ENCODE measurements at regions not wholly inside any gene's neighbourhood (a gene's known extent, or its start where the extent isn't known, plus 50 kb on each side); places are given as distances from the start of the nearest gene placed in this dataset.
A peak's percentile ranks its signal among the peaks of the same experiment; 100 is the strongest.
"Not testable (repeated sequence)": the region's sequence is repeated elsewhere in the genome, so short reads cannot be mapped to it uniquely, and the experiment has no call there.

DNA sequence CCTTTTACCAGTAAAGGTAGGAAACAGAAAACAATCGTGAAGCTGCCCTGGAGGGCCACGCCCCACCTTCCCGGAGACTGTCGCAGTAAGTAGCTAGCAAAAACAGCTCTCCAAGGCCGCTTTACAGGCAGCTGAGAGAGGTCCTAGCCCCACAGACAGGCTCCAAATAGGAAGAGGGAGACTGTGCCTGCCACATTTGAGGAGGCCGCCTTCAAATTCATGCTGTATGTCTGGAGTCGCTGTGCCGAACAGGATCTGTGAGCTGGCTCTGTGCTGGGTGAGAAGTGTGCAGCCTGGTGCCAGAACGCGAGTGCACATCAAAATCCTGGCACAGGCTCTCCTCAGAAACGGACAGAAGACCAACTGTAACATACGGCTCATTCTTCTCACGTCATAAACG is 582.2 kb downstream of the CETN3 start:
- no peak for DNase-seq

DNA sequence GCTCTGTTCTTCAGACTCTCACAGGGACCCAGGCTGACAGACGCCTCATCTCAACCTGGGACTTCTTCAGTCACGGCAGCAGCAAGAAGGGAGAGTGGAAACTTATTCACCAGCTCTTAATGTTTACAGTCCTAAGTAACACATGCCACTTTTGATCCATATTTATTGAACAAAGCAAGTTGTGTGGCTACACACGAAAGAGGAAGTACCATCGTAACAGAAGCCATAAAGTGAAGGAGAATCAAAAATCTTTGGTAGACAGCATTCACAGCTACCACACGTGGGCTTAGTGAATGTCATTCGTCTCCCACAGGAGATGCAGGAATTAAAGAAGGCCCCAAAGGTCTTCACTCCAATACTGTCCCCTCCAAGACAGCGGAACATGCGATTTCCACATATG is 582.6 kb downstream of the CETN3 start:
- no peak for DNase-seq

DNA sequence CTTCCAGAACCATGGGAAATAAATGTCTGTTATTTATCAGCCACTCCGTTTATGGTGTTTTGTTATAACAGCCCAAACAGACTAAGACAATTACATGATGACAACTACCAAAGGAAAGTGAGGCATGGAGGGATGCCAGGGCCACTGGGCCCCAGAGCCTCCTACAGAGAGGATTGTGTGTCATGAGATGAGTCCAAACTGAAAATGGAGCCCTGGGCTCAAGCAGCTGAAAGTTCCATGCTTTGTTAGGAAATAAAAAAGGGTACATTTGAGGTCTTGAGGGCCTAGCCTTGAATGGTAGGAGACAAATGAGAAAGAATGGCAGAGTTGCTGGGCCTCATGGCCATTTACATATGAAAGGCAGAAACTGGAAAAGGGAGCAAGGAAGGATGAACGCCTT is 586.5 kb downstream of the CETN3 start:
- no peak for DNase-seq

DNA sequence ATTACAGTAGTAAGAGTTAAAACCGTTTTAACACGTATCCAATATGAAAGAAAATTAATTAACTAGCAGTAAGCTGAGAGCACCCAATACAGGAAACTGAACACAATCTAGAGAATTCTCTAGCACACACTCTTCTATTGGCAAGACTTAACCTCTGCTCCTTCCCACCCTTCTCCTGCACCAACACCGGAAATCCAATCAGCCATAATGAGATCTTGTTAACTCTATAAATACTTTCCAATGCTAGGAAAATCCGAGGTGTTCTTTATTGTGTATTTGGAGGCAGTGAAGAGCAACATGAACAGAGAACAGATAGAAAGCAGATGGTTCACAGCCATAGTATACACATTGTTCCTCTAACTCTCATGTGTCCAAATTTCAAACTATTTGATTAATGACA is 591.7 kb downstream of the CETN3 start:
- no peak for DNase-seq

DNA sequence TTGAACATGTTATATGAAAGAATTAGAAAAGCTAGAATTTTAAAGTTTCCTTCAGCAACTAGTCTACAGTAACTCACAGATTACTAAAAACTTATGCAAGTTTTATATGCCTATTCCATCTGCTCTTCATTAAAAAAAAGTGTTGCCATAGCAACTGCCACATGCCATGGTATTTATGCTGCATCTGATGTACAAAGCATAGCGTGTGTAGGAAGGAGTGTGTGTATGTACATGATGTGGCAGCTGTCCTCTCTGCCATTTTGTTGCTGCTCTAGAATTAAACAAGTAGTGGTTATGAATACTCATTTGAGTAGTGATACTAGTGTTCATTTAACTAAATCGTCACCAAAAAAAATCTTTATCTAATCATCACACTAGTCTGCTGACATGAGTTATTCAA is 593.5 kb downstream of the CETN3 start:
- no peak for DNase-seq

DNA sequence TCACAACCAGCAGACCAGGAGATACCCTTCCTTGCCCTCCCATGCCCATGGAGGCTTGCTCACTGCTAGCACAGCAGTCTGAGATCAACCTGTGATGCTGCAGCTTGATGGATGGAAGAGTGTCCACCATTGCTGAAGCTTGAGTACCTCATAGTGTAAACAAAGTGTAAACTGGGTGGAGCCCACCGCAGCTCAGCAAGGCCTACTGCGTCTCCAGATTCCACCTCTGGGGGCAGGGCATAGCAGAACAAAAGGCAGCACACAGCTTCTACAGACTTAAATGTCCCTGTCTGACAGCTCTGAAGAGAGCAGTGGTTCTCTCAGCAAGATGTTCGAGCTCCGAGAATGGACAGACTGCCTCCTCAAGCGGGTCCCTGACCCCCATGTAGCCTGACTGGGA is 608.8 kb downstream of the CETN3 start:
- DNase-seq = peak; percentile 5

DNA sequence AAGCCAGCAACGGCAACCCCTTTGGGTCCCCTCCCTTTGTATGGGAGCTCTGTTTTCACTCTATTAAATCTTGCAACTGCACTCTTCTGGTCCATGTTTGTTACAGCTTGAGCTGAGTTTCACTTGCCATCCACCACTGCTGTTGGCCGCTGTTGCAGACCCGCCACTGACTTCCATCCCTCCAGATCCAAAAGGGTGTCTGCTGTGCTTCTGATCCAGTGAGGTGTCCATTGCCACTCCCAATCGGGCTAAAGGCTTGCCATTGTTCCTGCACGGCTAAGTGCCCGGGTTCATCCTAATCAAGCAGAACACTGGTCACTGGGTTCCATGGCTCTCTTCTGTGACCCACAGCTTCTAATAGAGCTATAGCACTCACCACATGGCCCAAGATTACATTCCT is 615.1 kb downstream of the CETN3 start:
- not testable (repeated sequence) for DNase-seq

DNA sequence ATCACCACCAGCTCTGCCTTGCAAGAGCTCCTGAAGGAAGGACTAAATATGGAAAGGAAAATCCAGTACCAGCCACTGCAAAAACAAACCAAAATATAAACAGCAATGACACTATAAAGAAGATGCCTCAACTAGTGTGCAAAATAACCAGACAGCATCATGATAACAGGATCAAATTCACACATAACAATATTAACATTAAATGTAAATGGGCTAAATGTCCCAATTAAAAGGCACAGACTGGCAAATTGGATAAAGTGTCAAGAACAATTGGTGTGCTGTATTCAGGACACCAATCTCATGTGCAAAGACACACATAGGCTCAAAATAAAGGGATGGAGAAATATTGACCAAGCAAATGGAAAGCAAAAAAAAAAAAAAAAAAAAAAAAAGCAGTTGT is 629.8 kb downstream of the CETN3 start:
- not testable (repeated sequence) for DNase-seq

DNA sequence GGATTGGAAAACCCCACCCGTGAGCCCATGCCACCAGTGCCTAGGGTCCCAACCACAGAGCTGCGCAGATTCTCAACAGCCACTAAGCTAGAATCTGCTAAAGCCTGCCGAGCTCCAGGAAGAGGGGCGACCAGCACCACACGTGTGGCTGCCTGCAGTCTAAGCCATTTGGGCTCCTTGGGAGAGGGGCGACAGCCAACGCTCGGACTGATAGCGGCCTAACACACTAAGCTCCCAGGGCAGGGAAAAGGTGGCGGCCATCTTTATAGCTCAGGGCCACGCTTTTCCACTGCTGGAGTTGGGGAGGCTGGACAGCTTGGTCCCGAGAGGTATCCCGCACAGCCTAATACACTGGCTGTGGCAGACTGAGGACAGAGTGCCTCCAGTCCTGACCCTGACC is 631.8 kb downstream of the CETN3 start:
- DNase-seq = no peak

DNA sequence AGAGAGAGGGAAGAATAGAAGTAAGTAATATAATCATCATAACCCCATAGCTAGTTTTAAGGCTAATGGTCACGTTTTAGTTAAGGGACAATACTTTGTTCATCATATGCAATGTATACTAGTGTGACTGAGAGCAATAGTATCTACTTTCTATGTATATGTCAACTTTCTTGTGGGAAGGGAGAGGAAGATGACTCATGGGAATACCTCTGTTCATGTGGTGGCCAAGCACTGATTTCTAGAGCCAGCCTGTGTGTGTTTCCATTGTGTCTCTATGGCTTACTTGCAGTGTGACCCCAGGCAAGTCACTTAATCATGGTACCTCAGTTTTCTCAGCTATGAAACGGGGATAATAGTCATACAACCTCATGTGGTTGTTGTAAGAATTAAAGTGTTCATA is 639.6 kb downstream of the CETN3 start:
- peak; percentile 7 for DNase-seq

DNA sequence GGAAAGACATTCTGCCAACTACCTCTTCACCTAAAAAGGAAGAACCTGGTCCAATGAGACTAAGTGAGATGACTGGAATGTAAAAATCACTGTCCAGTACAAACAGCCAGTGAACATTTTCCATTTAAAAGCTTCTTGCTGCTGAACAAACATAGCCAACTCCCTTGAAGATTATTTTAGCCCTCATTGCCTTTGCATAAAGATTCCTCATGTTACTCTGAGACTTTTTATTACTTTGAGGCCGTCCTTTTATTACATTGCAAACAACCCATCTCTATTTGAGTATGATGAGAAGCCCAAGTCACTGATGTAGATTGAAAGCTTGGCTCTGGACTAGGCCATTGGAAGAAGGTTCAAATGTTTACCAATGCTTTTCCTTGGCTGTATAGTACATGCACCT is 649.8 kb downstream of the CETN3 start:
- no peak for DNase-seq

DNA sequence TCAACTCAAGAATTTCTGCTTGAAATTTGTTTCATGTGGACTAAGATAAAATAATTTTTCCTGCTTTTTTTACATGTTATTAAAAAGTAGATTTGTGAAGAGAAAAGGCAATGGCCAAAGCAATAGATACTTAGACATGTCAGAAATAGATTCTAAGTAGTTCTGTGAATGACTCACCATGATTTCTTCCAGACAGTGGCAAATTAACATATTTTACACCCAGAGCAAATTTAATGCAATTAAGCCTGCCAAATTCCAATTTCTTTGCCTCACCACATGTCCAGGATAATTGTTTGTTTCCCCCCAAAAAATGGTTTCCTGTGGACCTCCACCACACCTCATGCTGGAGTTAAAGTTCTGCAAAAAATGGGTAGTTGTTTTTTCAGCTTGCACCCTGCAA is 651.4 kb downstream of the CETN3 start:
- DNase-seq = no peak

DNA sequence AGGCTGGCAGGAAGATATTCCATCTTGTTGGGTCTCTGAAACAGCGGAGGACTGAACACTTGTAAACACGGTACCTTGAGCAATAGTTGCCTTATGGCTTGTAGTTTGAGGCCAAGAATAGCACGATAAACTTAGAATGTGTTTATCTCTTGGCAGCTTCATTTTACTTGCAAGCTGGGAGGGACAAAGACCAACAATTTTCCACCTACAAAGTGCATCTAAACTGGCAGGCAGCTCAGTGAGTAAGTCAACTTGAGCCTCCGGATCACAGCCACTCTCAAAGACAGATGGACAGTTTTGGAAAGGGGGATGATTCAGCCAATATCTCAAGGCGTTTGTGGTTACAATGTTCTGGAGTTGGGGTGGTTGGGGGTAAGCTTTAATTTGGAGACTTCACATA is 652.6 kb downstream of the CETN3 start:
- DNase-seq = no peak

DNA sequence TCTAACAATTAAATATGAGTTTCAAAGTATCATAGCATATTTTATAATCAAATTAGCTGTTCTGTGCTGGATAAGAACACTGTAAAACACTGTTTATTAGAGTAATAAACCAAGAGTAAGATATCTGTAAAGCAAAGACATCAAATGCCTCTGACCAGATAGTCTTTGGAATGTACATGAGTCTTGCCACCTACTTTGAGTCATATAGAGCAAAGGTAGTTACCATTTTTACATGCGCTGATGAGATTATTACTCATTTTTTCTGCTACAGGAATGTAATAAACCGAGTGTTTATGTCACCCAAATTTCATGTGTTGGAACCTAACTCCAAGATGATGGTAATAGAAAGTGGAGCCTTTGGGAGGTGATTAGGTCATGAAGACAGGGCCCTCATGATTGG is 654.5 kb downstream of the CETN3 start:
- DNase-seq = no peak

DNA sequence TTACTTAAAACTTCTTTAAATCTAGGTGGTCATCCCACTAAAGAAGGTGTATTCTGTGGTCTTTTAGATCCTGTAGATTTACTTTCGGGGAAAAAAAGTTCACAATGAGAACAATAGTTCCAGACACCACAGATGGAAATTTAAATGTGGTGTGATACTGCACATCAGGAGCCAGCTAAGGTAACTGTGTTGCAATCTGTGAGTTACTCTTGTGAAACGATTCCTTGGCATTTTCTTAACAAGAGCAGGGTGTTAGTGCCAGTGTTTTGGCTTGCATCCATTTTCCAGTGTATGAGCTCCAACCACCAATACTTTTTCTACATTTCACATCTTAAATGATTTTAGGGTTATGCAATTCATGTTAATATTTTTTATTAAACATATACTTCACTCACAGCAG is 674.5 kb downstream of the CETN3 start:
- DNase-seq = no peak

DNA sequence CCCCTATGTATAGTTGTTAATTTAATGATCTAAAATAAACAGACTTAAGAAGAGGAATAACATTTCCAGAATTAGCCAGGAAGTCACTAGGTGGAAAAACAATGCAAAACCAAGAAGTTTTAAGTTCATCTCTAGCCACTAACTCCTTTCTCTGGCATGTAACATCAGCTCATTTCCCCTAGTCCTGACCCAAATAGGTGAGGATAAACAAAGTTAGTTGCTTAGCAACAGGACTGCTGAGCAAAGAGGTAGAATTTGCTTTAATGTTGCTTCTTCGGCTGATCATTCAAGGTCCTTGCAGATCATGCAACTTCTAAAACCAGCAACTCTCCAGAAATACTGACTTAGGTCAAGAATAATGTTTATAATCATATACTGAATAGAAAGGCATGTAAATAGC is 675.8 kb downstream of the CETN3 start:
- DNase-seq = peak; percentile 58

DNA sequence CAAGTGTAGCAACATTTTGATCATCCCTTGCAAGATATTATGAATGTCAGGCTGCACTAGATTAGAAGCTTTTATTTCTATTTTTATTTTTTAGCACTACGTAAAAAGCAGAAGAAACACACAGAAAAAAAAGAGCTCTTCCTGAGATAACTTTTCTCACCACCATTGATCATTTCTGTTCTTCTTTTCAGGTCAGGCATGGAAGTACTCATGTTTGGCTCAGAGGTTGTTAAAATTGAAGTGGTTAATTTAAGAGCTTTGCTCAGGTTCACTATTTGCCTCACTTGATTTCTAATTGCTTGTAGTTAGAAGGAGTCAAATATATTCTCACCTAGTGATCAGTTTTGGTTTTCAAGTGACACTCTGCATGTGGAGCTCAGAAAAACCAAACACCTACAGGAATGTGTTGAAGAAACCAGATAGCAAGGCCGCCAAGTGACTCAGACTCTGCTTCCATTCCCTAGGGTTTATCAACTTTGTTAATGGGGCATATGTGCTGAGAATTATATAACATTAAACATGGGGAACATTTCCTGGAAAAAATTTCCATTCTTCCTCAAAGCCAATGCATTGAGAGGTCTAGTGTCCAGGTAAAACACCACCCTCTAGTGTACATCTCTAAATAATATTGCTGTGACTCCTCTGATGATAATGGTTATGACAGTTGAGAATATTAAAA is 679.8 kb downstream of the CETN3 start:
- DNase-seq = peak; percentile 75

DNA sequence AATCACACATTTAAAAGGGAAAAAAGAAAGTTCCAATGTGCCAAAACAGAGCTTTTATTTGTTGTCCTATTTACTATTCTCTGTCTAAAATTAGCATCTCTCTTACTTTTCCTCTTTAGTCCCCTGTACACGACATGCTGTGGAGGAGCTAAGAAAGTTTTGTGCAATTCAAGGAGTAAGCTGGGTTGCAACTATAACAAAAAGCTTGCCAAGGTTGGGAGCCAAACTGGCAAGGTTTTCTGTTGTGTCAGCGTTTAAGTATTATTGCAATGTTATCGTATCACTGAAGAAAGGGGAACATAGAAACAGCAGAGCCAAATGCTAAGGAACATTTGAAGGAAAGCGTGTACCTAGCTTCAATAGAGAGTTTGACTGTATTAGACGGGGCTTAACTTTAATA is 680.8 kb downstream of the CETN3 start:
- no peak for DNase-seq

DNA sequence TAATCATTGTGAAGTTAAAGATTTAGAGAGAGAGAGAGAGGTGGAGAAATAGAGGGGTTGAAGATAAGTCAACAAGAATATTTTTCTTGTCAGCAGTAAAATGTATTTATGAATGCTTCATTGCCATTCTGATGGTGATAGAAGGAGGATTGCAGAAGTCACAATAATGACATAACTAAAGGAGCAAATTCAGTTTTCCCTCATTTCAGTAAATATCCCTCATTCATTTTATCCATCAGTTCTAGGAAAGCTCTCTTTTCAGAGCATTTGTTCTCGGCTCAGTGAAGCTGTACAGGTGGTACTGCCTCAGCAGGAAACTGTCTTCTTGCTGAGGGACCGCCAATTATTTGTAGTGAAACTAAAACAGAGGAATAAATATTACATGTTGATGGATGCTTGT is 681.4 kb downstream of the CETN3 start:
- no peak for DNase-seq

DNA sequence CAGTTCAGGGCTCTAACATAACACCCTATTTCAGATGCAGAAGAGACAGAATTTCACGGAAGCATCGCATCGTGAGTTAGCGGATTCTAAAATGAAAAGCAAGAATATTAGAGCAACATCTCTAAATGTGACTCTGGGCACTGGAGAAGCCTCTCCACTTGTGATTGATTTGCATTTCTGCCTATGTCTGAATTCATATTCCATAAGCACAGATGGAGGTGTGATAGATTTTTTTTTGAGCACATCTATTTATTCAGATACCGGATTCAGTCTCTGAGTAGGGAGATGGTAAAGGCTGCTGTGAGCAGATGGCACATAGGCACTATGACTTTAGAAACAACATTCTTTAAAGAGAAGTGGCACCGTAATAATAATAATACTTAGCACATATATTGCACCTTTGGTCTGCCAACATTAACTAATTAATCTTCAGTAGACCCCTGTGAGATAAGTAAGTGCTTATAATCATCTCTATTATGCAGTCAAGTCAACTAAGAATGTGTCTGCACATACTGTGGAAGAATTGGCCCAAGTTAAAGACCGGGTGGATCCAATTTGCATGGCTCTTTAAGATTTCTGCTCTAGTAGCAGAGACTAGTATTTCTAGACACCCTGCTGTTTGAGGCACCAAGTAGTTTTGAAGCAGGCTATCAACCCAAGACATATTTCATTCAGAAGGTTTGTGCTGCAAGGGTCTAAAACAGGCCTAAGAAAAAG is 685.0 kb downstream of the CETN3 start:
- no peak for DNase-seq

DNA sequence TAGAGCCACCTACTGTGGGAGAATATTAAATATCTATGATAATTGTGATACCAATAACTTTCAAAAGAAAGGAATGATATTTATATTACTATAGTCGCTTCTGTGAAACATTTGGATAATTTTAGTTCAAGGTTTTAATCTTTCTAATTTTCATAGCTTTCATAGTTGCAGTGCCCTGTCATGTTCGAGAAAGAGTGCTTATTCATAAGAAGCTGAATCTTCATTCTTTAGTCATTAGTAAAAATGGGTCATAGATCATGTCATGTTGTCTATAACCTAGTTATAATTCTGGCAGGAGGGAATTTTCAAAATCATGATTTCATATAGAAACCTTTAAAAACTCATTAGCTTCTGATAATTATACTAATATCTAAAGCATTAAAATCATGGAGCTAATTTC is 685.6 kb downstream of the CETN3 start:
- no peak for DNase-seq

DNA sequence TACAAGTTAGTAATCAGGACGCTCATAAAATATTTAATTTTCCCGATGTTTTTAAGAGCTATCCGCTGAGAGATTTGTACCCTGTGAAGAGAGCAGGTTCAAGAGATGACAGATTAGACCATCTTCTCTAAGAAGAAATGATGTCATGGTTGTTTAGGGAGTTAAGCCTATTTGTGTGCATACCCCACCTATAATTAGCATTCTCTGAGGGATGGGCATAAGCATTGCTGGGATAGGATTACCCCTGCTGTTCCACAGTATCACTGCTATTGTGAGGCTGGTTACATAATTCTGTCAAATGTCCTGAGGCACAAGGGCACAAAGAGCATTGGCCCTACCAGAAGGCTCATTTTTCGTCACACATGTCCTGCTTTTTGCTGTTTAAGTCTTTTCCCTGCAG is 687.0 kb downstream of the CETN3 start:
- no peak for DNase-seq

DNA sequence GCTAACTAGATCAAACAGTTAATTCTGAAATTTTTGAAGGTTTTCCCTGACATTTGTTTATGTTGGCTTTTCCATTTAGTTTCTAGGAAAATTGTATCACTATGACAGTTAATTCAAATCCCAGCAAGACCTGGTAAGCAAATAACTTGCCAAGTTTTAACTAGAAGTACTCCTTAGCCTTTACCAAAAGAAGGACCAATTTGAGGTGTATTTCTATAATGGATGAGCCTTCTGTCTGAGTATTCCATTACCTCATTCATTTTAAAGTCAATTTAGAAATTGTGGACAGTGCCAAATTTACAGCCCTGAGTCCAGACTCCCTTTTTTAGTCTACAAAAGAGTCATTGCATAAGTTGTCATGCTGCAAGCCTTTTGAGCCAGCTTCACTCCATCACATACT is 687.6 kb downstream of the CETN3 start:
- DNase-seq = no peak

DNA sequence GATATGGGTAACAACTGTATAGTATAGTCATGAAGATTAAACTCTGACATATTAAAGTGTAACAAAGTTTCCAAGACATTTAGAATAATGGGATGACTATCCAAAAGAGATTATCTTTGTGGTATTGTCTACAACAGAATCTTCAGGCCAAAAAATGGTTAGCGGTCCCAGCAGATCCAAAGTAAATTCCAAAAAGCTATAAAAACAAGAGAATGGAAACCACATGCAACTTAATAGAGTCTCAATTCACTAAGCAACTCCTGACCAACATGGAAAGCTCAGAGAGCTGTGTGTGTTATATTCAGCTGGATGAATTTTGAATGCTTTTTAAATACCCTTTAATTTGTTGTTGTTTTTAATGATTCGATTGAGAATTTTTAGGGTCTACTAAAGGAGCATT is 688.2 kb downstream of the CETN3 start:
- no peak for DNase-seq

DNA sequence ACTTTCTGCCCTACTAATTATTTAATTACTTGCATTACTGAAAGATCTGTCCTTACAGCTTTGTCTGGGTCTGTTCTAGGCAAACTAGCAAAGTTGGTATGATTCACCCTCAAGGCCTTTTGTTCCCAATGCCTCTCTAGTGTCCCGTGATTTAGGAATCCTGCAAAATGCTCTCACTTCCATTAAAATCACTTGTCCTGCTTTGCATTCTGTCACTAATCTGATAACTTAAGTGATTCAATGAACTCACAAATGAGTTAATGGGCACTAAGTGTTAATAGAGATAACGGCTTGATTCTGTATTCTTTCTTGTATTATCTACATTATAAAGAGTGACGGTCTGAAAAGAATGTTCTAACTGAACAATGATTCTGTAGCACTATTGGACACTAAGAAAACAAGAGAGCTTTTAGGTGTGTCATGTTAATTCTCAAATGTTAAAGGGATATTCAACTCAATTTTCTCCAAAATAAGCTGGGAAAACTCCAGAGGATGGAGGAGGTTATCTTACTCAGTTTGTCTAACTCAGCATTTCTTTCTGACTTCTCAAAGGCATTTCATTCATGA is 697.3 kb downstream of the CETN3 start:
- no peak for DNase-seq
